A549 (cell line): ENCODE measurements at regions not wholly inside any gene's neighbourhood (a gene's known extent, or its start where the extent isn't known, plus 50 kb on each side); places are given as distances from the start of the nearest gene placed in this dataset.

ENCODE experiments used
- ATAC-seq, 2 experiments: fragments of 200-7000 bp in 1 of 2; fragments of >200 bp in 1 of 2; cut with Nextera tagmentation in 1 of 2; cut with Tn5 transposase in 1 of 2; 3 replicates each; pipeline versions ENCODE4 v1.8.0 to v1.9.1; 2018 to 2020; ENCODE audit warnings: mild to moderate bottlenecking in 1 of 2, moderate library complexity in 1 of 2
- CTCF ChIA-PET: fragments of 300-600 bp; sonication (Branson Sonifier 250); formaldehyde crosslinking; extraction: SDS; loops from one replicate; lab custom pipeline; 2021; ENCODE audit warnings: antibody characterized with exemption, inconsistent platforms; lab: Yijun Ruan, JAX
- POLR2A ChIA-PET: fragments of 350-600 bp; formaldehyde crosslinking; extraction: SDS; loops from one replicate; lab custom pipeline; 2021; ENCODE audit warnings: antibody characterized with exemption, inconsistent platforms; lab: Yijun Ruan, JAX
- DNase-seq, 2 experiments: peaks; one replicate each; pipeline versions ENCODE4 v3.0.0 to v3.0.0-alpha.2; 2011 to 2016; ENCODE audit warnings: low read depth in 1 of 2, low spot score in 1 of 2
- FAIRE-seq: peaks from 2 replicates; lab custom pipeline; 2011; peaks lifted over from hg19 to GRCh38; lab: Jason Lieb, UNC
- H3K27ac ChIP-seq, 2 experiments: fragments of >200 bp; sonication (Bioruptor Twin); formaldehyde crosslinking; 3 replicates each; pipeline ENCODE4 v1.5.1; 2016 to 2017
- H3K4me1 ChIP-seq: fragments of >200 bp; sonication (Bioruptor Twin); formaldehyde crosslinking; 3 replicates; pipeline ENCODE4 v1.6.1; 2016
- H3K4me2 ChIP-seq: fragments of >200 bp; sonication (Bioruptor Twin); formaldehyde crosslinking; 3 replicates; pipeline ENCODE4 v1.6.1; 2016
- H3K4me3 ChIP-seq: fragments of >200 bp; sonication (Bioruptor Twin); formaldehyde crosslinking; 3 replicates; pipeline ENCODE4 v1.5.1; 2016
- H3K9me3 ChIP-seq: fragments of >200 bp; sonication (Bioruptor Twin); formaldehyde crosslinking; 3 replicates; pipeline ENCODE4 v1.6.1; 2016
- BHLHE40 ChIP-seq: IDR thresholded peaks from 2 replicates; pipeline ENCODE4 v1.6.1; 2012; ENCODE audit warnings: low read depth, low read length, inconsistent platforms
- CBX8 ChIP-seq: fragments of 200-600 bp; sonication (generic); IDR thresholded peaks from 2 replicates; pipeline ENCODE4 v1.6.1; 2016
- CHD2 ChIP-seq: fragments of 150-350 bp; IDR thresholded peaks from 2 replicates; pipeline ENCODE4 v1.6.1; 2014; ENCODE audit warnings: low read length; ENCODE audit not compliant: partially characterized antibody
- CHD4 ChIP-seq: fragments of 200-600 bp; sonication (generic); IDR thresholded peaks from 2 replicates; pipeline ENCODE4 v1.6.1; 2016; ENCODE audit warnings: antibody characterized with exemption, mild to moderate bottlenecking, borderline replicate concordance
- EHF ChIP-seq: fragments of 250-450 bp; sonication (Bioruptor Pico); IDR thresholded peaks from 2 replicates; pipeline ENCODE4 v1.5.0; 2020; ENCODE audit warnings: mild to moderate bottlenecking
- EHMT2 ChIP-seq: fragments of 200-600 bp; sonication (generic); IDR thresholded peaks from 2 replicates; pipeline ENCODE4 v1.6.1; 2016; ENCODE audit warnings: antibody characterized with exemption, low read depth, mild to moderate bottlenecking, moderate library complexity
- EP300 ChIP-seq, 2 experiments: fragments of >200 bp; sonication (Bioruptor Twin); formaldehyde crosslinking; IDR thresholded peaks; 2 replicates in 1 of 2; 3 replicates in 1 of 2; pipeline ENCODE4 v1.6.1; 2016 to 2017
- HDAC2 ChIP-seq: fragments of 200-600 bp; sonication (generic); IDR thresholded peaks from 2 replicates; pipeline ENCODE4 v1.6.1; 2016
- HEYL ChIP-seq: fragments of 250-450 bp; sonication (Bioruptor Pico); IDR thresholded peaks from 2 replicates; pipeline ENCODE4 v1.8.0; 2021; ENCODE audit warnings: mild to moderate bottlenecking, moderate library complexity
- HMGXB4 ChIP-seq: fragments of 250-450 bp; sonication (Bioruptor Pico); IDR thresholded peaks from 2 replicates; pipeline ENCODE4 v1.5.0; 2021; ENCODE audit warnings: mild to moderate bottlenecking, moderate library complexity, borderline replicate concordance
- HOXA7 ChIP-seq: fragments of 250-450 bp; sonication (Bioruptor Pico); IDR thresholded peaks from 2 replicates; pipeline ENCODE4 v1.5.0; 2020; ENCODE audit warnings: mild to moderate bottlenecking, moderate library complexity
- HOXB13 ChIP-seq: fragments of 250-450 bp; sonication (Bioruptor Pico); IDR thresholded peaks from 2 replicates; pipeline ENCODE4 v1.5.0; 2020; ENCODE audit warnings: low read depth, mild to moderate bottlenecking, moderate library complexity
- KDM1A ChIP-seq: fragments of 200-600 bp; sonication (generic); IDR thresholded peaks from 2 replicates; pipeline ENCODE4 v1.6.1; 2016; ENCODE audit warnings: low read depth, mild to moderate bottlenecking
- MAX ChIP-seq: IDR thresholded peaks from 2 replicates; pipeline ENCODE4 v1.6.1; 2012
- MYC ChIP-seq: IDR thresholded peaks from 2 replicates; pipeline ENCODE4 v1.6.1; 2012; ENCODE audit warnings: mild to moderate bottlenecking, inconsistent platforms, low read length, improper control_type of control experiment, borderline replicate concordance
- NPAS2 ChIP-seq: fragments of 250-450 bp; sonication (Bioruptor Pico); IDR thresholded peaks from 2 replicates; pipeline ENCODE4 v1.8.0; 2022; ENCODE audit warnings: mild to moderate bottlenecking, moderate library complexity, borderline replicate concordance
- PBX3 ChIP-seq: IDR thresholded peaks from 2 replicates; pipeline ENCODE4 v1.6.1; 2012
- POLR2A ChIP-seq: IDR thresholded peaks from 2 replicates; pipeline ENCODE4 v1.6.1; 2012; ENCODE audit warnings: mild to moderate bottlenecking, low read length
- RAD21 ChIP-seq, 2 experiments: fragments of >200 bp in 1 of 2; sonication (Bioruptor Twin) in 1 of 2; formaldehyde crosslinking in 1 of 2; IDR thresholded peaks in 1 of 2; conservative IDR thresholded peaks in 1 of 2; 2 replicates in 1 of 2; 3 replicates in 1 of 2; pipeline ENCODE4 v1.6.1; 2012 to 2018; ENCODE audit warnings: inconsistent platforms in 1 of 2
- TFCP2L1 ChIP-seq: fragments of 250-450 bp; sonication (Bioruptor Pico); IDR thresholded peaks from 2 replicates; pipeline ENCODE4 v1.5.0; 2021; ENCODE audit warnings: mild to moderate bottlenecking
- ZFP36 ChIP-seq: fragments of 450-650 bp; IDR thresholded peaks from 2 replicates; pipeline ENCODE4 v1.6.1; 2014; ENCODE audit warnings: borderline replicate concordance; ENCODE audit not compliant: partially characterized antibody
- WGBS: methylation state at CpG from one replicate; pipeline ENCODE4 v1.1.6; 2017; ENCODE audit errors: missing lambda C conversion rate; 5-methylcytosine and 5-hydroxymethylcytosine counted together
- TF ChIP-seq, protein P1 (sequence below): IDR thresholded peaks from 2 replicates; pipeline ENCODE4 v1.6.1; 2012; ENCODE audit warnings: low read depth, borderline replicate concordance

DNA sequence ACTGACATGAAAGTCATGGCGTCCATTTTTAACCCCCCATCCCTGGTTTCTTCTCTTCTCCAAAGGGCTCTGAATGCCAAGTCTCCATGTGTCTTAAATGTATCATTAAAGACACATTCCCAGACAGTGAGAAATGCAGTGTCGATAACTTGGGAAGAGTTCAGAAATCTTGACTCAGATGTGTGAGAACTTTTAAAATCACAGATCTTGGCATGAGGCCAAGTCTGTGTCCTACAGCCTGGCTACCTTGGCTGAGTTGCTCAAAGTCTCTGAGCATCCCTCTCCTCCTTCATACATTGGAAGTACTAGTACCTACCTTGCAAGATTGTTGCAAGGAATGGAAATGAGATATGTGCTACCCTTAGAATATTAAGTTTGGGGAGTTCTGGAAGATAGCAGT is 1046.5 kb upstream of the RBFOX1 start:
- H3K27ac ChIP-seq, result no peak overlapping the region
- H3K4me3 ChIP-seq, result no peak overlapping the region
- H3K4me1 ChIP-seq, result no peaks in the 10 kb centered on the region
- WGBS, result 8% methylated on average over 2 of the region's 2 CpGs
- H3K4me2 ChIP-seq, result no peak overlapping the region
- H3K9me3 ChIP-seq, result no peaks in the 10 kb centered on the region
- TF ChIP-seq HOXA7 (no peak), MYC (no peak), NPAS2 (CRISPR knock-in tag) (no peak), POLR2A (no peak), HOXB13 (CRISPR knock-in tag) (no peak), BHLHE40 (no peak), ZFP36 (no peak), HEYL (no peak), EHF (CRISPR knock-in tag) (no peak)
- TF ChIP-seq, protein P1, sequence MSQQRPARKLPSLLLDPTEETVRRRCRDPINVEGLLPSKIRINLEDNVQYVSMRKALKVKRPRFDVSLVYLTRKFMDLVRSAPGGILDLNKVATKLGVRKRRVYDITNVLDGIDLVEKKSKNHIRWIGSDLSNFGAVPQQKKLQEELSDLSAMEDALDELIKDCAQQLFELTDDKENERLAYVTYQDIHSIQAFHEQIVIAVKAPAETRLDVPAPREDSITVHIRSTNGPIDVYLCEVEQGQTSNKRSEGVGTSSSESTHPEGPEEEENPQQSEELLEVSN, result no peak
- TF ChIP-seq, all 56 proteins: peak for 0
- no peak for FAIRE-seq
- ATAC-seq, result no peak
- CTCF ChIA-PET, result no interaction called here
- DNase-seq, result no peak
- POLR2A ChIA-PET, result no interaction called here

- H3K4me2 ChIP-seq, result no peak overlapping the region
- H3K27ac ChIP-seq, result no peak overlapping the region
- no peak overlapping the region for H3K4me3 ChIP-seq
- TF ChIP-seq MYC (no peak), TFCP2L1 (no peak), RAD21 (conservative IDR thresholded peaks at IDR 0.05 in 1 of 2, IDR thresholded peaks at IDR 0.05 in 1 of 2) (no peak), HMGXB4 (CRISPR knock-in tag) (no peak), HEYL (no peak), KDM1A (no peak), PBX3 (no peak), BHLHE40 (no peak), HDAC2 (no peak), CHD2 (no peak), EHMT2 (no peak), CBX8 (no peak), MAX (no peak), CHD4 (no peak), EP300 (IDR thresholded peaks at IDR 0.05) (no peak)
- TF ChIP-seq, protein P1, result no peak
- no peaks in the 10 kb centered on the region for H3K4me1 ChIP-seq
- no peaks in the 10 kb centered on the region for H3K9me3 ChIP-seq
- DNase-seq (no peak), ATAC-seq (no peak), FAIRE-seq (no peak)
- ChIA-PET CTCF (no interaction called here), POLR2A (no interaction called here)
- WGBS, result under 1% methylated on average over 7 of the region's 7 CpGs
These were observed 1047.9 kb upstream of the RBFOX1 start for GRCh38 chr16:6284731-6285130.
